ENCODE measurements at regions not wholly inside any gene's neighbourhood (a gene's known extent, or its start where the extent isn't known, plus 50 kb on each side); places are given as distances from the start of the nearest gene placed in this dataset.

- DNase-seq (ENCODE audit: low spot score) = no peak
These were observed 54.9 kb downstream of the KLHDC7A start for GRCh38 chr1:18535391-18536210.

DNA sequence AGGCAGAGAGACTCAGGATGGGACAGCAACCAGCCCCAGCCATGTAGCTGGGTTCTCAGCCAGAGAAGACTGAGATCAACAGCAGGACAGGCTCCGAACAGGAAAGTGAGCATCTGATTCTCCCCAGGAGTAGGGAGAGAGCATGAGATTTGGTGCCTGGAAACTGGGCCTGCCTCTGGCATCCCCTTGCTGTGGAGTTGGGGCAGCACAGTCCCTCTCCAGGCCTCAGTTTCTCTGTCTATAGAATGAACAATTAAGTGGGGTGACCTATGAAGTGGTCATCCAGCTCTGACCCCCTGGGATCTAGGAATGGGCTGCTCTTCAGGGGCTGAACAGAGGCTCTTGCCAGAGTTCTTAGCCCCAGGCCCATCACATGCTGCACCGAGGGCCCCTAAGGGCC lies 55.6 kb downstream of the KLHDC7A start:
- DNase-seq (ENCODE audit: low spot score) = no peak

DNA sequence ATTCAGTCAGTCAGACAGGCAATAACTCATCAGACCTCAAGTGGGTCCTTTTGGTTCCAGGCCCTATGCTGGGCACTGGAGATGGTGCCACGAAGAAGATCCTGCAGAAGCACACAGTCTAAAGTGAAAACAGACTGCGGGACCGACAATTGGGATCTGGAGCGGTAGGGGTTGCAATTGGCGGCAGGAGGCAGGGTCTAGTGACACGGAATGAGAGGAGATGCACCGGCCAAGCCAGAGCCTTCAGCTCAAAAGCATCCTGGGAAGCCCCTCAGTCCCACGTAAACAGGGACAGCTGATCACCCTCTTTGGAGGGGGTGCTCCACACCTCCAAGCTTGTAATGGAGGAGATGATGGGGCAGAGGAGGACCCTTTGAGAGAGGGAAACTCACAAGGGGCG lies 56.2 kb downstream of the KLHDC7A start:
- no peak for DNase-seq (ENCODE audit: low spot score)

DNA sequence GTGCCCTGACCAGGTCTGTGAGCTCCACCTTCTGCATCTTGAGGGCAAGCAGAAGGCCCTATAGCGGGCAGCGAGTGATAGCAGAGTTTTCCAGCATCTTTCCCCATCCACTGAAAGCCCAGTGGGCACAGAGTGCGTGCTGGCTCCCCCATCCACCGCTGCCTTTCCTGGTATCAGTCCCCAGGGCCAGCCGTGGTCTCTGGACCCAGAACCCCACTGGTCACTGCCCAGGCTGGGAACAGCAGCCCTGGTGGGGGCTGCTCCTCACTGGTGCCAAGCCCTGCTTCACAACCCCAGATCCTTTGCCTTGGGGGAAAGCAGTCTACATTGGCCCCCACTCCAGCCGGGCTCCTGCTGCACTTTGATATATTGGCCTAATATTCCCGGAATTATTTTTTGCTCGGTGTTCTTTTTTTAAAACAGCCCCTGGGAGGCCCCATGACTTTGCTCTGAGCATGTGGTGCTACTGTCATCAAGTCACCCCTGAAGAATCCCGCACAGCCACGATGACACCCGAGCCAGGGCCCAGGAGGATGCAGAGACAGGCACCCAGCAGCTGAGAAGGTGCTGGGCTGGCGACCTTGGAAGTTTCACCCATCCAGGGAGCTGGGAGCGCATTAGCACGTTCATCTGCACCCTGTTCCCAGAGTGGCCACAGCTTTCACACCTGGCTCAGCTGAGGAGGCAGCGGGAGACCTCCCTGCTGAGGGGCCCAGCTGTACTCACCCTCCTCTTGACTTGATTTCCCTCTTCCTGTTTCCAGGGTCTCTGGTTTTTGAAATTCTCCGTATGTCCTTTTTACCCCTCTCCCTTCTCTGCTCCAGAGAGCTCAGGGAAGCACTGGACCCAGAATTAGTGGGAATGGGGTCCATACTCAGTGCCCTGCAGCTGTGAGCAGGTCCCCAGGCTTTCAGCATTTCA lies 56.9 kb downstream of the KLHDC7A start:
- no peak for DNase-seq (ENCODE audit: low spot score)

GRCh38 chr1:18539171-18539570 lies 58.4 kb downstream of the KLHDC7A start:
- DNase-seq (ENCODE audit: low spot score) = no peak

DNA sequence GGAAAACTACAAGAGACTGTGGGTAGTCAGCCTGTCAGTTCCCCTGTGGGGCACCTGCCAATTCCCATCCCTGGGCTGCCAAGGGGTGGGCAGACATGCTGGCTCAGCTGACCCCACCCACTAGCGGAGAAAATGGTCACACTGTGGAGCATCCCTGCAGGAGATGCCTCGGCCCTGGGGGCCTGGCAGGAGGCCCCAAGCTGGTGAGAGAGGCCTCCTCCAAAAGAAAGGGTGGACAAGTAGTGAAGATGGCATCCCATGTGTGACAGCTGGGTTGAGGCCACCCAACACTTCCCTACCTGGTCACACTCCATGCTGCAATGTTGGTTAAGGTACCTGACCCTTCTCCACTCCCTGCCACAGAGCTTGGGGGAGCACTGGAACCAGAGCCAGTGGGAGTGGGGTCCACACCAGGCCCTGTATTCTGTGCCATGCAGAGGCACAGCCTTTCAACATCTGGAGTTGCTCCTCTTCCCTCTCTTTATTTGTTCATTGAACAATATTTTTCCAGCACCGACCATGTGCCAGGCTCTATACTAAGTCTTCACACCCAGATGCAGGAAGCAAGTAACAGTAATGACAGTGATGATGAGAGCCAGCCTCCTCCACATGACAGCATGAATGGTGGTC lies 59.5 kb downstream of the KLHDC7A start:
- DNase-seq (ENCODE audit: low spot score) = no peak

- no peak for DNase-seq (ENCODE audit: low spot score)
These were observed 60.5 kb downstream of the KLHDC7A start for GRCh38 chr1:18541046-18541795.

DNA sequence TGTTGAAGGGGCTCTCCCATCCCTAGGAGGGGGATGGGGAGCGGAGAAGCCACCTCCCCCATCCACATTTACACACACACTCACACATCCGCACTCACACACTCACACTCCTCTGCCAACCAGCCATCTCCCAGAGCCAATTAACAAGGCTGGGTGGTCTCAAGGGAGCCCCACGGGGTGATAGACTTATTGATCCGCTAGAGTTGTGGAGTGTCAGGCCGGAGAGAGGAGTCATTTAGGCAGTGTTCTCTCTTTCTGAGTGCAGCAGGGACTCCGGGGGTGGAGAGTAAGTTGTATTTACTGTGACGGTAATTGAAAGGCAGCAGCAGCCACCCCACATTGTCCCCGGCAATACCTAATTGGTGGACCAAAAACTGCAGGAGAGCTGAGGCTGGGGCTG lies 61.6 kb downstream of the KLHDC7A start:
- DNase-seq (ENCODE audit: low spot score) = no peak

GRCh38 chr1:18546026-18546425 lies 65.3 kb downstream of the KLHDC7A start:
- no peak for DNase-seq (ENCODE audit: low spot score)

DNA sequence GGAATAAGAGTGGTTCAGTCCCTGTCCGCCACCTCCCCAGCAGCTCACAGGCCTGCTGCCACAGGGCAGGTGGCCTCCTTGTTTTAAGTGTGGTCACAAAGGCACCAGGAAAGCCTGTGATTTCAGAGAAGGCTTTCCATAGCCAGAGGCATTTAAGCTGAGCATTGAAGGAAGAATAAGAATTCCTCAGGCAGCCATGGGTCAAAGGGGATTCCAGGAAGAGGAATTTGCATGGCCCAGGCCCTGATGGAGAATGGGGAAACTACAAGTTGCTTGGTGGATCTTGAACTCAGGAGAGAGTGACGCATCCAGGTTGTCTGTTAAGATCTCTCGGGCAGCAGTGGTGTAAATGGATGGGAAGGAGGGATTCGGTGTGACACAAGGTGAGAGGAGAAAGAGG lies 66.7 kb downstream of the KLHDC7A start:
- no peak for DNase-seq (ENCODE audit: low spot score)

GRCh38 chr1:18548643-18549042 lies 67.9 kb downstream of the KLHDC7A start:
- no peak for DNase-seq (ENCODE audit: low spot score)

GRCh38 chr1:18549106-18549505 lies 68.4 kb downstream of the KLHDC7A start:
- no peak for DNase-seq (ENCODE audit: low spot score)

DNA sequence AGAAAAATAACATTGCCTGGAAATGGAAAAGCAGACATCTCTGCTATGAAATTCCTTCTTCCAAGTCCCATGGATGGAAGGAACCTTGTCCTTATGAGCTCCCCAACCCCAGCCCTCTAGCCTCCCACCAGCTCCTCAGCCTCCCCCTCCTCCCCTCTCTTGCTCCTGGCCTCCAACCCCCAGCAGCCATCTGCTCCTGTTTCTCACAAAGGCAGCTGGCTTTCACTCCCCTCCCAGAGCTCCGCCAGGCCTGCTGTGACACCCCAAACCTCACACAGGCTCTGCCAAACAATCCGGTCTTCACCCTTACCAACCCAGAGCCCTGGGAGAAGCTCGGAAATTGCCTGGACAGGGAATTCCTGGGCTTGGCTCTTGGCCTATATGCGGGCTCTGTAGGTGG lies 69.2 kb downstream of the KLHDC7A start:
- DNase-seq (ENCODE audit: low spot score) = no peak

DNA sequence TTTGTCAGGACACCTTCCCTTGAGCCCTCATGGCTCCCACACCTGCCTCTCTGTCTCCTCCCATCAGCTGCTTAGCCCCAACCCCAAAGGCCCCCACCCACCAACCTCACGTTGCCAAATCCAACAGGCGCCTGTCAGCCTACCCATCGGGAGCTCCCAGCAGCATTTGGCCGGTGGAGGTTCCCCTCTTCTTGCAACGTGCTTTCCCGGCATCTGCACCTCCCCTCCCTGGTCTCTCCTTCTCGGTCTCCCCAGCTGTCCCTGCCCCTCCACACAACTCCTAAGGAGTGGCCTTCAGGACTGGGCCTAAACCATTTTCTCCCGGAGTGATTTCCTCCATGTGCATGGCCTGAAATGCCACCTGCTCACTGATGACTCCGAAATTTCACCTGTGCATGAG lies 71.9 kb downstream of the KLHDC7A start:
- no peak for DNase-seq (ENCODE audit: low spot score)

DNA sequence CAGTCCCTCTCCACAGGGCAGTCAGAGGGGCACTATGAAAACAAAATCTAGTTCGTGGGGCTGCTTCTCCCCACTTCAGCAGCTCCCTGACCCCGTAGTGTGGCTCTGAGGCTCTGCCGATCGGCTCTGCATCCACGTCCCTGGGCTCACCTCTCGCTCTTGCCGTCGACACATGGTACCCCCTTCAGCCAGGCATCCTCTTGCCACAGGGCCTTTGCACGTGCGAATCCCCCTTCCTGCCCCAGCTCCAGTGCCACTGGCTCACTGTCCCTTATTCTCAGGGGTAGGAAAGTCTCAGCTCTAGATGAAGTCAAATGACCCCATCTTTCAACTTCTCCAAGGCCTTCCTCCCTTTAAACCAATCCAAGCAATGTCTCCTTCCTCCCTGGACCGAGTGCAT lies 72.7 kb downstream of the KLHDC7A start:
- no peak for DNase-seq (ENCODE audit: low spot score)

GRCh38 chr1:18554099-18554498 lies 73.4 kb downstream of the KLHDC7A start:
- DNase-seq (ENCODE audit: low spot score) = no peak

DNA sequence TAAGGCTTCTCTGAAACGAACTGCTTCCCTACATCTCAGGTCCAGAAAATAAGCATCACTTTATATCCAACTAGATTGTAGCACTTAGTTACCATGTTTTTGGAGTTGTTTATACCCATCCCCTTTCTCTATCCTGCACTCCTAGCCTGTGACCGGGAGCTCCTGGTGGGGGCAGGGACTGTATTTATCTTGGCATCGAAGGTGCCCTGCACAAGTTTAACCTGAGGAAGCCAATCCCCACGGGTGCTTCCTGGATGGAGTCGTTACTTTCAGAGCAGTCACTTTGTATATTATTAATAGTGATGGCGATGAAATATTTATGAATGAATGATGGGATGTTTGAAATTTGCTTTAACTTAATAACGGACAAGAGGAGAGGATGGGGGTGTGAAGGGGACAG lies 73.9 kb downstream of the KLHDC7A start:
- no peak for DNase-seq (ENCODE audit: low spot score)

GRCh38 chr1:18555036-18555435 lies 74.3 kb downstream of the KLHDC7A start:
- no peak for DNase-seq (ENCODE audit: low spot score)

- peak; percentile 33 for DNase-seq (ENCODE audit: low spot score)
These were observed 74.3 kb upstream of the PAX7 start for GRCh38 chr1:18556364-18556763.

- DNase-seq (ENCODE audit: low spot score) = no peak
These were observed 72.8 kb upstream of the PAX7 start for GRCh38 chr1:18557621-18558465.

DNA sequence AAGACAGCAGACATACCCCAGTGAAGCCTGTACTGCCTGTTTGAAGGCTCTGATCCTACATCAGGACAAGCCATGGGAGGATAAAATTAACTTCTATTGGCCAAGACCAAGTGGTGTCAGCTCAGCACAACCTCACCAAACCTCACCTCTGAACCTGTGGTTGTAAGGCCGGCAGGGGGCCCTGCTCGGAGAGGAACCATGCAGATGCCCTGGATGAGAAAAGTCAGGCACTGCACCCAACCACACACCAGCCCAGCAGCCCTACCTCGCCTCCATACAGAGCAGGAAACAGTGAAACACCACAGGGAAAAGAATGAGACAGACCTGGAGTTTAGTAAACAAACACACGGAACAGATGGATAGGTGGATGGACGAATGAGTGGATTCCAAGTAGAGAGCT lies 70.0 kb upstream of the PAX7 start:
- DNase-seq (ENCODE audit: low spot score) = no peak

All from HuH-7.5 (cell line).